Stimulated activated effector memory CD8-positive, alpha-beta T cell treated with anti-CD3 and anti-CD28 coated beads, Interleukin-12 subunit alpha, Interleukin-12 subunit beta, amount 100 ng/mL, for 72 hours (primary cell): ENCODE measurements at regions not wholly inside any gene's neighbourhood (a gene's known extent, or its start where the extent isn't known, plus 50 kb on each side); places are given as distances from the start of the nearest gene placed in this dataset.

ENCODE experiments used
- ATAC-seq: fragments of 150-1000 bp; cut with Tn5 transposase; 2 replicates; pipeline ENCODE4 v1.10.0; 2021
- DNase-seq, 2 donors: peaks; one replicate each; pipeline ENCODE4 v3.0.0; 2021 to 2022; ENCODE audit warnings: low spot score in 2 of 2
- H3K27ac Mint-ChIP-seq: one replicate; pipeline ENCODE4 v1.8.0; 2022; ENCODE audit warnings: mild to moderate bottlenecking, mixed read lengths
- H3K36me3 Mint-ChIP-seq: one replicate; pipeline ENCODE4 v1.8.0; 2022; ENCODE audit warnings: mild to moderate bottlenecking, mixed read lengths
- H3K4me1 Mint-ChIP-seq: one replicate; pipeline ENCODE4 v1.8.0; 2022; ENCODE audit warnings: mixed read lengths
- H3K4me3 Mint-ChIP-seq: one replicate; pipeline ENCODE4 v1.8.0; 2022; ENCODE audit warnings: mild to moderate bottlenecking, mixed read lengths
- H3K9me3 Mint-ChIP-seq: one replicate; pipeline ENCODE4 v1.8.0; 2022; ENCODE audit warnings: mixed read lengths

GRCh38 chr5:143892271-143892670 lies 80.3 kb downstream of the HMHB1 start:
- Mint-ChIP-seq H3K9me3 (no peaks in the 10 kb centered on the region), H3K27ac (no peak overlapping the region), H3K4me1 (no peaks in the 10 kb centered on the region), H3K4me3 (no peak overlapping the region), H3K36me3 (no peaks in the 10 kb centered on the region)
- DNase-seq (no peak), ATAC-seq (no peak)

GRCh38 chr5:143892908-143893307 lies 80.9 kb downstream of the HMHB1 start:
- H3K4me3 Mint-ChIP-seq, result no peak overlapping the region
- H3K27ac Mint-ChIP-seq, result no peak overlapping the region
- ATAC-seq, result no peak
- no peak for DNase-seq
- H3K9me3 Mint-ChIP-seq, result no peaks in the 10 kb centered on the region
- H3K36me3 Mint-ChIP-seq, result no peaks in the 10 kb centered on the region
- H3K4me1 Mint-ChIP-seq, result peaks cover 5% of the 10 kb centered on the region

GRCh38 chr5:143893638-143894037 lies 81.7 kb downstream of the HMHB1 start:
- H3K4me1 Mint-ChIP-seq, result peaks cover 10% of the 10 kb centered on the region
- H3K27ac Mint-ChIP-seq, result no peak overlapping the region
- no peaks in the 10 kb centered on the region for H3K36me3 Mint-ChIP-seq
- ATAC-seq, result no peak
- H3K9me3 Mint-ChIP-seq, result no peaks in the 10 kb centered on the region
- H3K4me3 Mint-ChIP-seq, result no peak overlapping the region
- no peak for DNase-seq

GRCh38 chr5:143896516-143896915 lies 84.6 kb downstream of the HMHB1 start:
- peaks cover 18% of the 10 kb centered on the region for H3K4me1 Mint-ChIP-seq
- H3K36me3 Mint-ChIP-seq, result no peaks in the 10 kb centered on the region
- DNase-seq (no peak), ATAC-seq (no peak)
- no peaks in the 10 kb centered on the region for H3K9me3 Mint-ChIP-seq
- no peak overlapping the region for H3K4me3 Mint-ChIP-seq
- H3K27ac Mint-ChIP-seq, result no peak overlapping the region

GRCh38 chr5:143896966-143897365 lies 85.0 kb downstream of the HMHB1 start:
- ATAC-seq (no peak), DNase-seq (no peak)
- peaks cover 18% of the 10 kb centered on the region for H3K4me1 Mint-ChIP-seq
- no peaks in the 10 kb centered on the region for H3K9me3 Mint-ChIP-seq
- H3K27ac Mint-ChIP-seq, result no peak overlapping the region
- no peaks in the 10 kb centered on the region for H3K36me3 Mint-ChIP-seq
- H3K4me3 Mint-ChIP-seq, result no peak overlapping the region

- Mint-ChIP-seq H3K9me3 (no peaks in the 10 kb centered on the region), H3K4me3 (no peak overlapping the region), H3K36me3 (no peaks in the 10 kb centered on the region), H3K4me1 (peaks cover 18% of the 10 kb centered on the region), H3K27ac (no peak overlapping the region)
- ATAC-seq (peak; percentile 49), DNase-seq (no peak)
Measured at GRCh38 chr5:143898381-143898780, 86.4 kb downstream of the HMHB1 start.

GRCh38 chr5:143898916-143899591 lies 87.1 kb downstream of the HMHB1 start:
- Mint-ChIP-seq H3K9me3 (no peaks in the 10 kb centered on the region), H3K27ac (no peak overlapping the region), H3K4me3 (no peak overlapping the region), H3K4me1 (peaks cover 18% of the 10 kb centered on the region), H3K36me3 (no peaks in the 10 kb centered on the region)
- no peak for DNase-seq
- ATAC-seq, result no peak

GRCh38 chr5:143908959-143909358 lies 97.0 kb downstream of the HMHB1 start:
- Mint-ChIP-seq H3K9me3 (no peaks in the 10 kb centered on the region), H3K4me3 (no peak overlapping the region), H3K27ac (no peak overlapping the region), H3K36me3 (no peaks in the 10 kb centered on the region), H3K4me1 (no peaks in the 10 kb centered on the region)
- DNase-seq, result no peak
- no peak for ATAC-seq

- no peak overlapping the region for H3K27ac Mint-ChIP-seq
- ATAC-seq (peak; percentile 81), DNase-seq (no peak)
- H3K9me3 Mint-ChIP-seq, result no peaks in the 10 kb centered on the region
- no peak overlapping the region for H3K4me3 Mint-ChIP-seq
- H3K36me3 Mint-ChIP-seq, result no peaks in the 10 kb centered on the region
- H3K4me1 Mint-ChIP-seq, result no peaks in the 10 kb centered on the region
Measured at GRCh38 chr5:143913008-143913752, 101.2 kb downstream of the HMHB1 start.

GRCh38 chr5:143914756-143915155 lies 102.8 kb downstream of the HMHB1 start:
- H3K4me1 Mint-ChIP-seq, result no peaks in the 10 kb centered on the region
- H3K9me3 Mint-ChIP-seq, result no peaks in the 10 kb centered on the region
- DNase-seq (no peak), ATAC-seq (no peak)
- H3K27ac Mint-ChIP-seq, result no peak overlapping the region
- no peak overlapping the region for H3K4me3 Mint-ChIP-seq
- no peaks in the 10 kb centered on the region for H3K36me3 Mint-ChIP-seq

GRCh38 chr5:143916451-143916850 lies 104.5 kb downstream of the HMHB1 start:
- Mint-ChIP-seq H3K4me3 (no peak overlapping the region), H3K9me3 (no peaks in the 10 kb centered on the region), H3K36me3 (no peaks in the 10 kb centered on the region), H3K4me1 (no peaks in the 10 kb centered on the region), H3K27ac (no peak overlapping the region)
- ATAC-seq (no peak), DNase-seq (no peak)

GRCh38 chr5:143918961-143919360 lies 107.0 kb downstream of the HMHB1 start:
- no peak for DNase-seq
- Mint-ChIP-seq H3K4me3 (no peak overlapping the region), H3K4me1 (no peaks in the 10 kb centered on the region), H3K36me3 (no peaks in the 10 kb centered on the region), H3K27ac (no peak overlapping the region), H3K9me3 (no peaks in the 10 kb centered on the region)
- ATAC-seq, result no peak

- ATAC-seq, result no peak
- Mint-ChIP-seq H3K9me3 (no peaks in the 10 kb centered on the region), H3K27ac (no peak overlapping the region), H3K4me1 (no peaks in the 10 kb centered on the region), H3K36me3 (no peaks in the 10 kb centered on the region), H3K4me3 (no peak overlapping the region)
- DNase-seq, result no peak
Measured at GRCh38 chr5:143920772-143921171, 108.8 kb downstream of the HMHB1 start.

- Mint-ChIP-seq H3K9me3 (no peaks in the 10 kb centered on the region), H3K4me3 (no peak overlapping the region), H3K36me3 (no peaks in the 10 kb centered on the region), H3K4me1 (no peaks in the 10 kb centered on the region), H3K27ac (no peak overlapping the region)
- DNase-seq, result no peak
- no peak for ATAC-seq
Measured at GRCh38 chr5:143921525-143922311, 109.8 kb downstream of the HMHB1 start.

GRCh38 chr5:143922718-143923117 lies 110.8 kb downstream of the HMHB1 start:
- Mint-ChIP-seq H3K4me1 (no peaks in the 10 kb centered on the region), H3K36me3 (no peaks in the 10 kb centered on the region), H3K9me3 (no peaks in the 10 kb centered on the region), H3K4me3 (no peak overlapping the region), H3K27ac (no peak overlapping the region)
- DNase-seq, result no peak
- ATAC-seq, result no peak
